ENCODE measurements at regions not wholly inside any gene's neighbourhood (a gene's known extent, or its start where the extent isn't known, plus 50 kb on each side); places are given as distances from the start of the nearest gene placed in this dataset.

GRCh38 chr16:54460263-54460860 lies 173.8 kb upstream of the IRX3 start:
- Histone ChIP-seq H3K9ac (no peak overlapping the region), H3K4me1 (ENCODE audit: low read depth, poor library complexity, severe bottlenecking) (no peaks in the 10 kb centered on the region), H3K27me3 (ENCODE audit: insufficient read depth, low read depth) (no peaks in the 10 kb centered on the region), H3K27ac (no peak overlapping the region), H3K79me2 (ENCODE audit: insufficient read depth, low read depth) (no peaks in the 10 kb centered on the region), H3K4me2 (no peak overlapping the region), H3K4me3 (IDR thresholded peaks at IDR 0.05; ENCODE audit: insufficient read depth, low read depth, low read length) (no peak overlapping the region), H3K36me3 (ENCODE audit: insufficient read depth) (no peaks in the 10 kb centered on the region), H2AFZ (ENCODE audit: low read depth) (no peak overlapping the region), H4K20me1 (ENCODE audit: insufficient read depth) (no peaks in the 10 kb centered on the region)
- TF ChIP-seq CTCF (conservative IDR thresholded peaks at IDR 0.05; ENCODE audit: low read depth, low read length) = no peak

- no peaks in the 10 kb centered on the region for H3K4me1 ChIP-seq (ENCODE audit: low read depth, poor library complexity, severe bottlenecking)
Observed at GRCh38 chr16:54459509-54460262, 173.1 kb upstream of the IRX3 start.

GRCh38 chr16:54458923-54459322 lies 172.3 kb upstream of the IRX3 start:
- H3K4me3 ChIP-seq (IDR thresholded peaks at IDR 0.05; ENCODE audit: insufficient read depth, low read depth, low read length) = no peak overlapping the region
- H3K9ac ChIP-seq = no peak overlapping the region
- no peaks in the 10 kb centered on the region for H3K36me3 ChIP-seq (ENCODE audit: insufficient read depth)
- no peaks in the 10 kb centered on the region for H3K4me1 ChIP-seq (ENCODE audit: low read depth, poor library complexity, severe bottlenecking)
- H4K20me1 ChIP-seq (ENCODE audit: insufficient read depth) = no peaks in the 10 kb centered on the region
- TF ChIP-seq CTCF (conservative IDR thresholded peaks at IDR 0.05; ENCODE audit: low read depth, low read length) = no peak
- H3K27ac ChIP-seq = no peak overlapping the region
- no peak overlapping the region for H3K4me2 ChIP-seq
- H2AFZ ChIP-seq (ENCODE audit: low read depth) = no peak overlapping the region
- no peaks in the 10 kb centered on the region for H3K27me3 ChIP-seq (ENCODE audit: insufficient read depth, low read depth)
- no peaks in the 10 kb centered on the region for H3K79me2 ChIP-seq (ENCODE audit: insufficient read depth, low read depth)

More at GRCh38 chr16:54459509-54460262, 173.1 kb upstream of the IRX3 start:
- H3K36me3 ChIP-seq (ENCODE audit: insufficient read depth) = no peaks in the 10 kb centered on the region
- H2AFZ ChIP-seq (ENCODE audit: low read depth) = no peak overlapping the region
- no peaks in the 10 kb centered on the region for H4K20me1 ChIP-seq (ENCODE audit: insufficient read depth)
- H3K4me3 ChIP-seq (IDR thresholded peaks at IDR 0.05; ENCODE audit: insufficient read depth, low read depth, low read length) = no peak overlapping the region
- TF ChIP-seq CTCF (conservative IDR thresholded peaks at IDR 0.05; ENCODE audit: low read depth, low read length) = no peak
- H3K9ac ChIP-seq = no peak overlapping the region
- H3K79me2 ChIP-seq (ENCODE audit: insufficient read depth, low read depth) = no peaks in the 10 kb centered on the region
- H3K27me3 ChIP-seq (ENCODE audit: insufficient read depth, low read depth) = no peaks in the 10 kb centered on the region
- no peak overlapping the region for H3K4me2 ChIP-seq
- H3K27ac ChIP-seq = no peak overlapping the region

GRCh38 chr16:54456291-54456690 lies 169.7 kb upstream of the IRX3 start:
- Histone ChIP-seq H4K20me1 (ENCODE audit: insufficient read depth) (no peaks in the 10 kb centered on the region), H2AFZ (ENCODE audit: low read depth) (no peak overlapping the region), H3K4me1 (ENCODE audit: low read depth, poor library complexity, severe bottlenecking) (no peaks in the 10 kb centered on the region), H3K4me3 (IDR thresholded peaks at IDR 0.05; ENCODE audit: insufficient read depth, low read depth, low read length) (no peak overlapping the region), H3K27ac (no peak overlapping the region), H3K27me3 (ENCODE audit: insufficient read depth, low read depth) (no peaks in the 10 kb centered on the region), H3K79me2 (ENCODE audit: insufficient read depth, low read depth) (no peaks in the 10 kb centered on the region), H3K9ac (no peak overlapping the region), H3K36me3 (ENCODE audit: insufficient read depth) (no peaks in the 10 kb centered on the region), H3K4me2 (no peak overlapping the region)
- TF ChIP-seq CTCF (conservative IDR thresholded peaks at IDR 0.05; ENCODE audit: low read depth, low read length) = no peak
